Upper lobe of left lung (tissue), 4 donors: ENCODE measurements at regions not wholly inside any gene's neighbourhood (a gene's known extent, or its start where the extent isn't known, plus 50 kb on each side); places are given as distances from the start of the nearest gene placed in this dataset.

Source experiments
- CTCF ChIP-seq, 6 experiments: fragments of 450-650 bp in 4 of 6; fragments of 200-600 bp in 2 of 6; sonication (generic) in 2 of 6; IDR thresholded peaks; one replicate each; pipeline ENCODE4 v1.5.1; 2016 to 2019; ENCODE audit warnings: antibody characterized with exemption in 6 of 6
- POLR2A ChIP-seq, 4 donors: fragments of 450-650 bp; IDR thresholded peaks; one replicate each; pipeline ENCODE4 v1.5.1; 2016 to 2017; ENCODE audit warnings: antibody characterized with exemption in 4 of 4, mild to moderate bottlenecking in 2 of 4
- POLR2AphosphoS5 ChIP-seq, 2 donors: sonication (generic); formaldehyde crosslinking; IDR thresholded peaks; one replicate each; pipeline ENCODE4 v1.5.1; 2017; ENCODE audit warnings: antibody characterized with exemption in 2 of 2

- TF ChIP-seq CTCF (IDR thresholded peaks at IDR 0.05): no peak
- no peak for TF ChIP-seq POLR2A (IDR thresholded peaks at IDR 0.05)
- TF ChIP-seq POLR2AphosphoS5 (IDR thresholded peaks at IDR 0.05): no peak
Observed at GRCh38 chr14:31986405-31986804, 90.7 kb upstream of the ARHGAP5 start.
